ENCODE measurements at regions not wholly inside any gene's neighbourhood (a gene's known extent, or its start where the extent isn't known, plus 50 kb on each side); places are given as distances from the start of the nearest gene placed in this dataset.

- in situ Hi-C loops (cut with MboI; ENCODE audit: low sequenced_read_pairs), result no loop called here
Observed at GRCh38 chr2:162992828-162993227, 154.3 kb upstream of the KCNH7 start.

GRCh38 chr2:162989507-162989906 lies 150.9 kb upstream of the KCNH7 start:
- in situ Hi-C loops (cut with MboI; ENCODE audit: low sequenced_read_pairs), result no loop called here

- in situ Hi-C loops (cut with MboI; ENCODE audit: low sequenced_read_pairs), result no loop called here
Observed at GRCh38 chr2:162974771-162975170, 136.2 kb upstream of the KCNH7 start.

- in situ Hi-C loops (cut with MboI; ENCODE audit: low sequenced_read_pairs), result no loop called here
Observed at GRCh38 chr2:162972383-162972782, 133.8 kb upstream of the KCNH7 start.

- in situ Hi-C loops (cut with MboI; ENCODE audit: low sequenced_read_pairs), result no loop called here
Observed at GRCh38 chr2:162968306-162968705, 129.7 kb upstream of the KCNH7 start.

- in situ Hi-C loops (cut with MboI; ENCODE audit: low sequenced_read_pairs), result no loop called here
Observed at GRCh38 chr2:162967811-162968210, 129.2 kb upstream of the KCNH7 start.

GRCh38 chr2:162967147-162967546 lies 128.6 kb upstream of the KCNH7 start:
- in situ Hi-C loops (cut with MboI; ENCODE audit: low sequenced_read_pairs), result no loop called here

GRCh38 chr2:162965191-162965590 lies 126.6 kb upstream of the KCNH7 start:
- in situ Hi-C loops (cut with MboI; ENCODE audit: low sequenced_read_pairs), result no loop called here

- in situ Hi-C loops (cut with MboI; ENCODE audit: low sequenced_read_pairs), result no loop called here
Observed at GRCh38 chr2:162964513-162964912, 125.9 kb upstream of the KCNH7 start.

GRCh38 chr2:162963156-162963555 lies 124.6 kb upstream of the KCNH7 start:
- in situ Hi-C loops (cut with MboI; ENCODE audit: low sequenced_read_pairs), result no loop called here

- in situ Hi-C loops (cut with MboI; ENCODE audit: low sequenced_read_pairs), result no loop called here
Observed at GRCh38 chr2:162945785-162946184, 107.2 kb upstream of the KCNH7 start.

- in situ Hi-C loops (cut with MboI; ENCODE audit: low sequenced_read_pairs), result no loop called here
Observed at GRCh38 chr2:162938387-162938786, 99.8 kb upstream of the KCNH7 start.

- in situ Hi-C loops (cut with MboI; ENCODE audit: low sequenced_read_pairs), result no loop called here
Observed at GRCh38 chr2:162934191-162934590, 95.6 kb upstream of the KCNH7 start.

- in situ Hi-C loops (cut with MboI; ENCODE audit: low sequenced_read_pairs), result no loop called here
Observed at GRCh38 chr2:162932416-162932815, 93.8 kb upstream of the KCNH7 start.

GRCh38 chr2:162929571-162929970 lies 91.0 kb upstream of the KCNH7 start:
- in situ Hi-C loops (cut with MboI; ENCODE audit: low sequenced_read_pairs), result no loop called here

- in situ Hi-C loops (cut with MboI; ENCODE audit: low sequenced_read_pairs), result no loop called here
Observed at GRCh38 chr2:162928356-162928755, 89.8 kb upstream of the KCNH7 start.

- in situ Hi-C loops (cut with MboI; ENCODE audit: low sequenced_read_pairs), result no loop called here
Observed at GRCh38 chr2:162926907-162927306, 88.3 kb upstream of the KCNH7 start.

GRCh38 chr2:162926501-162926900 lies 87.9 kb upstream of the KCNH7 start:
- in situ Hi-C loops (cut with MboI; ENCODE audit: low sequenced_read_pairs), result no loop called here

GRCh38 chr2:162925595-162925994 lies 87.0 kb upstream of the KCNH7 start:
- in situ Hi-C loops (cut with MboI; ENCODE audit: low sequenced_read_pairs), result no loop called here

- in situ Hi-C loops (cut with MboI; ENCODE audit: low sequenced_read_pairs), result loop anchor here (25.0 kb wide), 1 partner anchor 218 kb away; no protein-coding TSS in a partner anchor
Observed at GRCh38 chr2:162919111-162919510, 80.5 kb upstream of the KCNH7 start.

GRCh38 chr2:162917626-162918025 lies 79.1 kb upstream of the KCNH7 start:
- in situ Hi-C loops (cut with MboI; ENCODE audit: low sequenced_read_pairs), result loop anchor here (25.0 kb wide), 1 partner anchor 220 kb away; no protein-coding TSS in a partner anchor

- in situ Hi-C loops (cut with MboI; ENCODE audit: low sequenced_read_pairs), result loop anchor here (25.0 kb wide), 1 partner anchor 221 kb away; no protein-coding TSS in a partner anchor
Observed at GRCh38 chr2:162916286-162916801, 77.8 kb upstream of the KCNH7 start.

GRCh38 chr2:162915858-162916257 lies 77.3 kb upstream of the KCNH7 start:
- in situ Hi-C loops (cut with MboI; ENCODE audit: low sequenced_read_pairs), result loop anchor here (25.0 kb wide), 1 partner anchor 221 kb away; no protein-coding TSS in a partner anchor
